Stimulated activated CD8-positive, alpha-beta memory T cell treated with anti-CD3 and anti-CD28 coated beads, Interleukin-7, amount 100 ng/mL, for 48 hours (primary cell): ENCODE measurements at regions not wholly inside any gene's neighbourhood (a gene's known extent, or its start where the extent isn't known, plus 50 kb on each side); places are given as distances from the start of the nearest gene placed in this dataset.
"Not testable (repeated sequence)": the region's sequence is repeated elsewhere in the genome, so short reads cannot be mapped to it uniquely, and the experiment has no call there.

Experiments used
- DNase-seq, 2 donors: peaks; one replicate each; pipeline ENCODE4 v3.0.0-alpha.2; 2020; ENCODE audit warnings: low read depth in 1 of 2; ENCODE audit errors: extremely low read depth in 1 of 2

DNA sequence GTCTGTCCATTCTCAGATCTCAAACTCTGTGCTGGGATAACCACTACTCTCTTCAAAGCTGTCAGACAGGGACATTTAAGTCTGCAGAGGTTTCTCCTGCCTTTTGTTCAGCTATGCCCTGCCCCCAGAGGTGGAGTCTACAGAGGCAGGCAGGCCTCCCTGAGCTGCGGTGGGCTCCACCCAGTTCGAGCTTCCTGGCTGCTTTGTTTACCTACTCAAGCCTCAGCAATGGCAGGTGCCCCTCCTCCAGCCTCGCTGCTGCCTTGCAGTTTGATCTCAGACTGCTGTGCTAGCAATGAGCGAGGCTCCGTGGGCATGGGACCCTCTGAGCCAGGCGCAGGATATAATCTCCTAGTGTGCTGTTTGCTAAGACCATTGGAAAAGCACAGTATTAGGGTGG is 53.1 kb upstream of the HUNK start:
- not testable (repeated sequence) for DNase-seq

DNA sequence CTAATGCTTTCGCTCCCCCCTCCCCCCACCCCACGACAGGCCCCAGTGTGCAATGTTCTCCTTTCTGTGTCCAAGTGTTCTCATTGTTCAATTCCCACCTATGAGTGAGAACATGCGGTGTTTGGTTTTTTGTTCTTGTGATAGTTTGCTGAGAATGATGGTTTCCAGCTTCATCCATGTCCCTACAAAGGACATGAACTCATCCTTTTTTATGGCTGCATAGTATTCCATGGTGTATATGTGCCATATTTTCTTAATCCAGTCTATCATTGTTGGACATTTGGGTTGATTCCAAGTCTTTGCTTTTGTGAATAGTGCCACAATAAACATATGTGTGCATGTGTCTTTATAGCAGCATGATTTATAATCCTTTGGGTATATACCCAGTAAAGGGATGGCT is 58.5 kb upstream of the HUNK start:
- DNase-seq: not testable (repeated sequence)

DNA sequence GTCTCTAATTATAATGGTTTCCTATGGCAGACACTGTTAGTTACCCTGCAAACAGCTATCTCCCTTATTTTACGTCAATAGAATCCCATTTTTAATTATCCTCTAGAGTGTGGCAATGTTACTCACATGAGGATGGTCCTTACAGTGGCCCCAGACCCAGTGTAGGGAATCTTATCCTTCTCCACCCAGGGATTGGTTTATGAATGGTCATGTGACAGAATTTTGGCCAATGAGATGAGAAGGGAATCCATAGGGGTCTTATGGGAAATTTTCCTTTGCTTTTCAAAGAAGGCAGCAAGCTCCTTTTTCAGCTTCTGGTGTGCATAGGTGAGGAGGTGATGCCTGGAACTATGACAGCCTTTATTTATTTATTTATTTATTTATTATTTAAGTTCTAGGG is 59.0 kb upstream of the HUNK start:
- DNase-seq: no peak

DNA sequence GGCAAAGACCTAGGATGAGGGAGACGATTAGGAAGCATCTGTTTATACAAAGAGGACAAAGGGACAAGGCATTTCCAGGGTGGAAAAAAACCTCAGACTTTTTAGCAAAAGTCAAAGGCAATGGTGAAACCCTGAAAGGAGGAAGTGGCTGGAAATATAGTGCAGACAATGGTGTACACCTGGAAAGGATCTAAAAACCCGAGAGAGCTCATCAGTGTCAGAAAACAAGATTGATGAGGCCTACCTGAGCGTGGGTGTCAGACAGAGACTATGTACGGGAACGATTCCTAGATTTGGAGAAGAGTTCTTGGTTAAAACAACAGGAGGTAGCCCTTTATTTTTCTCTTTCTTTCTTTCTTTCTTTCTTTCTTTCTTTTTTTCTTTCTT is 68.8 kb upstream of the HUNK start:
- DNase-seq: no peak

DNA sequence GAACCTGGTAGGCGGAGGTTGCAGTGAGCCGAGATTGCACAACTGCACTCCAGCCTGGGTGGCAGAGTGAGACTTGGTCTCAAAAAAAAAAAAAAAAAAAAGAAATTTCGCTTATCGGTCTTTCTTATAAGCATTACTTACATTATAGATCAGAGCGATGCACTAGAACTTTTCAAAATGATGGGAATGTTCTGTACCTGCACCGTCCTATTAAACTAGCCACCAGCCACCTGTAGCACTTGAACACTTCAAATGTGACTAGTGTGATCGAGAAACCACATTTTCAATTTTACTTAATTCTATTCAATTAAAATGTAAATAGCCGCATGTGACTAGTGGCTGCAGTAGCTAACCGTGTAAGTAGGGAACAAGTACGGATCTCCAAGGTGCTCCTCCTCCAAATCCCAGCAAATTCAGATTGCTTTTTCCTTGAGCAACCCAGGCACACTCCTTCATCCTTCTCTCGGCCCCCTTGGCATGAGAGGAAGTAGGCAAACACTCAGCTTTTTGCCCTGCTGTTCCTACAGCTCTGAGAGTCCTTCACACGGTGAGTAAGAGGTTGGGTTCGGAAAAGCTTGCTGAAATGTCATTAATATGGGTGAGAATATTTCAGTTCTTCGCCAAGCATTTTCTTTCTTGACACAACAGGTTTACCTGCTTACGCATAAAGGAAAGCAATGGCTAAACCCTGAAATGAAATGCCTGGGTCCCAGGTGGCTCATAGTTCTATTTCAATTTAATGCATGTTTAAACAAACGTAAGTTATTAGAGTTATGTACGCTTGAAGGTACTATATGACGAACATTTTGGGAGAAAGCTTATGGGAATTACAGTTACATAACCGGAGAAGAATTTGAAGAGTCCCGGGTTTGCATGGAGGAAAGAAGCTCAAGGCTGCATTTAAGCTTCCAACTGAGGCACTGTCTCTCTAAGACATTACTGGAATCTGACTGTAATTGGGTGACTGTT is 69.5 kb upstream of the HUNK start:
- DNase-seq: no peak

DNA sequence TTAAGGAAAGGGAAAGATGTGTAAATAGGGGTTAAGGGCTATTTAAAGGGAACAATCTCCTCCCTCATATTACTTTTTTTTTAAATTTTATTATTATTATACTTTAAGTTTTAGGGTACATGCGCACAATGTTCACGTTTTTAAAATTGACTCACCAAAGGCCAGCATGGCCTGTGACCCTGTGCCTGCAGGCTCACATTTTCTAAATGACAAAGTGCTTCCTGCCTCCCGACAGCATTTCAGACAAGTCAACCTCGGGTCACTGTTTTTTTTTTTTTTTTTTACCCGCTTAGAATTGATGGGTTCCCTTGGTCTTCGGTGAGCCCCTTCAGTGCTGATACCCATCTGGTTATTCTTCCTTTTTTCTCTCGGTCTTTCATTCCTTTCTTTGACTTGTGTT is 70.4 kb upstream of the SCAF4 start:
- DNase-seq: no peak

DNA sequence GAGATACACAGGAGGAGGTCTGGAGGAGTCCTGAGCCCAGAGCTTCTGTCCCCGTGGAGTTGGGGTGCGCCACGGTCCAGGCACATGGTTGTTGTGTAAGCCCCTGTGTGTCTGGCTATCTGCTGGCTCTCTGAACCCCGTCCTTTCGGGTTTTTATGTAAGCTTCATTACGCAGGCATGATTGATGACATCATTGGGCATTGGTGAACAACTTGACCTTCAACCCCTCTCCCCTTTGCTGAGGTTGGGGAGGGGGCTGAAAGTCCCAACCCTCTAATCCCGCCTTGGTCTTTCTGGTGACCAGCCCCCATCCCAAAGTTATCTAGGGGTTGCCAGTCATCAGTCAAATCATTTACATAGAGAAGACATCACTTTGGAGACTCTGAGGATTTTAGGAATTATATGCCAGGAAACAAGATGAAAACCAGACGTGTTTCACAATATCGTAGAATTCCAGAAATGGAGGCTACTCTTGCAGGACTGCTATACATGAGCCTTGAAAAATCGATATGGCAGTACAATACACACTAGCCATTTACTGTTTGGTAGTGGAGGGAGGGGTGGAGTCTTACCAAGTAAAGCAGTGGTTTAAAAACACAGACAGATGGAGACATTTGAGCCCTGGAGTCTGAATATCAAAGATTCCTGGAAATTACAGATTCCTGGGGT is 69.8 kb upstream of the SCAF4 start:
- DNase-seq: no peak

DNA sequence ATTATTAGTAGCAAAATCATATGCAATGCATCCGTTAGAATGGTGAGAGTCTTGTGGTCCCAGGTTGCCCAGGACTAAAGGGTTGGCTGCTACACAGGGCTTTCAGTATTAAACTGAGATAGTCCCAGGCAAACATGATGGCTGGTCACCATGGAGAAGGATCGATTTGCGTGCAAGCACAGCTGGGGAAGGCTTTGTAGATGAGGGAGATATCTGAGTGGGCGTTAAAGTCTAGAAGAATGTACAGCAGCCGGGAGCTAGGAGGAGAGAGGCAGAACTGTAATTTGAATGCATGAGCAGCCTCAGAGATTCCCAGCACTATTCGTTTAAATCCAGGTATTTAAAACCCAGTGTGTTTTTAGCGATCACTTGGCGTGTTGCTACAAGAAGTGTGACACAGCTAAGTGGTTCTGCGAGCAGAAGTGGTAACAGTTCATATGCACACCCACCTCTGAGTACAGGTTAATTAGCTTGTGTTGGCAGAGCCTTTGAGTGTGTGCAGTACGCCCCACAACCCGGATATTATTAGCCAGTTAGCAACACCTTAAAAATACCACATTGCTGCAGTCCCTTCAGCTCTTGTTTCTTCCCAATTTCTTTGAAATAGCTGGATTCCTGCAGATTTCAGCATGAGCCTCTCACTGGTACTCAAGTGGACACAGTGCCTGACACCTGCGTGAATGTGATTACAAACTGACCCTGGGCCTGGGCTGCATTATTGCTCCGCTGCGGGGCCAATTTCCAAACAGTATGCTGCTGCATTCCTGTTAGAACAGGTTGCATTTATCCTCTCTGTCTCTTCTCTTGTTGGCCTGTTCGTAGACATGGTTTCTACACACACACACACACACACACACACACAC is 67.2 kb upstream of the SCAF4 start:
- DNase-seq: no peak

DNA sequence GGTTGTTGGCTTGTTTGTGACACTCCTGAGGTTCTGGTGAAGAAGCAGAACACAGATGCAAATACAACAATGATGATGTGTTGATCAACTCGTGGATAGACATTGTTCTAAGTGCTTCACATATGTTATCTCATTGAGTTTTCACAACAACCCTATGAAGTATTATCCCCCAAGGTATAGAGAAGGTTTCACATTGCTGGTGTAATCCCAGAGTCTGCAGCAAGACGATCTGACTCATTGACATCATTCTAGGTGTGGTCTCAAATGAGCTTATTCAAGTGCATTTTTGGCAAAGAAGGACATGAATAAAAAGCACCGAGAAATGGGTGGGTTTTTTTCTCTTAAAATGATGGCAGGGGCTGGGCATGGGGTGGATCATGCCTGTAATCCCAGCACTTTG is 64.1 kb upstream of the SCAF4 start:
- DNase-seq: no peak

DNA sequence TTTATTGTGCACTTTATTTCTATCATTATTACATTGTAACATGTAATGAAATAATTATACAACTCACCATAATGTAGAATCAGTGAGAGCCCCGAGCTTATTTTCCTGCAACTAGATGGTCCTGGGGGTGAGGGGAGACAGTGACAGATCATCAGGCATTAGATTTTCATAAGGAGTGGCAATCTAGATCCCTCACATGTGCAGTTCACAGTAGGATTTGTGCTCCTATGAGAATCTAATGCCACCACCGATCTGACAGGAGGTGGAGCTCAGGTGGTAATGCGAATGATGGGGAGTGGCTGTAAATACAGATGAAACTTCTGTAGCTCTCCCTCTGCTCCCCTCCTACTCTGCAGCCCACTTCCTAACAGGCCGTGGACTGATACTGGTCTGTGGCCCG is 58.5 kb upstream of the SCAF4 start:
- not testable (repeated sequence) for DNase-seq

DNA sequence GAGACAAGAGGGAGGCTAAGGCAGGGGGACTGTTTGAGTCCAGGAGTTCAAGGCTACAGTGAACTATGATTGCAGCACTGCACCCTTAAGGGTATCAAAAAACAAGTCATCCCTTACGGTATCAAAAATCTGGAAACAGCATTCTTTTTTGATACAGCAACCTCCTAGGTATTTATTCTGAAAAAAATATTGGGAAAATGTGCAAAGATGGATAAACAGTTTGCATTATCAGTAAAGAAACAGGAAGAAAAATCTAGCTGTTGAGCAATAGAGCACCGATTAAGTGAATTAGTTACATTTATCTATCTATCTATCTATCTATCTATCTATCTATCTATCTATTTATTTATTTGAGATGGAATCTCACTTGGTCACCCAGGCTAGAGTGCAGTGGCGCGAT is 56.7 kb upstream of the SCAF4 start:
- DNase-seq: no peak

DNA sequence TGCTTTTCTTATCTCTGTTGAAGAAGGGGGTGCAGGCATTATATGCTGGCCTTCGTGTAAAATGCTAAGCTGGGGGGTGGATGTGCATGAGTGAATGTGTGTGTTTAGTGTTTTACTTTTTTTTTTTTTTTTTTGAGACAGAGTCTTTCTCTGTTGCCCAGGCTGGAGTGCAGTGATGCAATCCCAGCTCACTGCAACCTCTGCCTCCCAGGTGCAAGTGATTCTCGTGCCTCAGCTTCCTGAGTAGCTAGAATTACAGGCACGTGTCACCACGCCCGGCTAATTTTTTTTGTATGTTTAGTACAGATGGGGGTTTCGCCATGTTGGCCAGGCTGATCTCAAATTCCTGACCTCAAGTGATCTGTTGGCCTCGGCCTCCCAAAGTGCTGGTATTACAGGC is 55.8 kb upstream of the SCAF4 start:
- not testable (repeated sequence) for DNase-seq

DNA sequence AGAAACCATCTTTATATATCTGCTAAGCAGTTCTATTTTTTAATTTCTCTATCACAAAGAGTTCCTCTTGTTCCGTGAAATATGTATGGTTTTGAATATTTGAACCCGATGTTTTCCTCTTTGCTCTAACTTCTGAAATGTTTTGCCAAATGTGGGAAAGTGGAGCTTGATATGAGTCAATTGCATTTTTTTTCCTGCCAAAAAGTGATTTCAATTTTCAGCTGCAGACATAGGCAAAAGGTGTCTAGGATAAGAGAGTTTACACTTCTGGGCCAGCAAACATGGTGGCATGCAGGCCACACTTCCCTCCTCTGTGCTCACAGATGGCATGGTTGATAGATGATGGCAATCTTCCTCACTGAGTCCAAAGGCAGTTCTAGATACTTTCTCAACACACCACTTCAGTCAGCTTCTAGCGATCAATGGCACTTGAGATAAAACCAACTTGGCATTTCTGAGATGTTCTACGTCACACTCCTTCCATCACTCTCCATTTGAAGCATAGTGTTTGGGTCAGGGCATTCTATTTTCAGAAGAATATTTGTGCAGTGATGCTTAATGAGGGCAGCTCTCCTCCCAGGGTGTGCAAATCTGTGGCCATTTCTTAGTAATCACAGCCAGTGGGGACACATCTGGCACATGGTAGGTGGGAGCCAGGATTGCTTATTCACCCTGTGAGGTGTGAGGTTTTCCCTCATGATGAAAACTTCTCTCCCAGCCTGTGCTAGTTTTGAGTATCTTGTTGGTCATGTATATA is 54.4 kb upstream of the SCAF4 start:
- DNase-seq: no peak

DNA sequence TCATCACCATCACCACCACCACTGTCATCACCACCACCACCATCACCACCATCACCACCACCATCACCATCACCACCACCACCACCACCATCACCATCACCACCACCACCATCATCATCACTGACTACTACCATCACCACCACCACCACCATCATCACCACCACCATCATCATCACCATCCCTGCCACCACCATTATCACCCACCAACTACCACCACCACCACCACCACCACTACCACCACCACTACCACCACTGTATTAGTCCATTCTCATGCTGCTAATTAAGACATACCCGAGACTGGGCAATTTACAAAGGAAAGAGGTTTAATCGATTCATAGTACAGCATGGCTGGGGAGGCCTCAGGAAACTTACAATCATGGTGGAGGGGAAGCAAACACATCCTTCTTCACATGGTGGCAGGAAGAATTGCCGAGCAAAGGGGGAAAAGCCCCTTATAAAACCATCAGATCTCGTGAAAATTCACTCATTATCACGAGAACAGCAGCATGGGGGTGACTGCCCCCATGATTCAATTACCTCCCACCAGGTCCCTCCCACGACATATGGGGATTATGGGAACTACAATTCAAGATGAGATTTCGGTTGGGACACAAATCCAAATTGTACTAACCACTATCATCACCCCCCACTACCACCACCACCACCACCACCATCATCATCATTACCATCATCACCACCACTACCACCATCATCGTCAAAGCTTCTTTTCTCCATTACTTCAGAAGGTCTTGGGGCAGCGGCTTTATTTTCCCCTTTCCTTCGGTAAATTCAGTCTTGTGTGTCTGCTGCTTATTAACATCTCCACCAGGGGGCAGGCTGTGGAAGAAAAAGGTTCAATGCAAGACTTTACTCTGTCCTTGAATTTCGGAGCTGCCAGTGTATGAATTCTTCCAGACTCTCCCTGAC is 53.6 kb upstream of the SCAF4 start:
- DNase-seq: peak in 1 of 2 donors; percentile 16

DNA sequence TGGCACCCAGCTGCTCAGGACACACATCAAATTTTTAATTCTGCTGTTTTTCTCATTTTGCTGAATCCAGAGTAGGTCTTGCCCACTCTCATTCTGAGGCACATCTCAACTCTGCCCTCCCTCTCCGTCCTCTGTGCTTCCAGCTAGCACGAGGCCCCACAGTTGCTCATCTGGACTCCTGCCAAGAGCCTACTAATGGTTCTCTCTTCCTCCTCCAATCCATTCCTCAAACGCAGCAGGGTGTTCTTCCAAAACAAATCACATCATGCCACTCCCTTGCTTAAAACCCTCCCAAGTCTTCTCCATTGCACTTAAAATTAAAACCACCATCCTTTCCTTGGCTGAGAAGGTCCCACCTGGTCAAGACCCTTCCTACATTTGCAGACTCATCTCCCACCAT is 49.8 kb upstream of the SCAF4 start:
- DNase-seq: no peak
